SK-N-SH (cell line): ENCODE measurements at regions not wholly inside any gene's neighbourhood (a gene's known extent, or its start where the extent isn't known, plus 50 kb on each side); places are given as distances from the start of the nearest gene placed in this dataset.

Experiments
- CTCF ChIA-PET: fragments of 300-600, 350-600 bp; formaldehyde crosslinking; extraction: SDS; loops from one replicate; lab custom pipeline; 2021; lab: Yijun Ruan, JAX
- POLR2A ChIA-PET: fragments of 350-600 bp; sonication (Branson Sonifier 250); formaldehyde crosslinking; extraction: SDS; loops from one replicate; lab custom pipeline; 2020; ENCODE audit warnings: antibody characterized with exemption, inconsistent platforms; lab: Yijun Ruan, JAX
- DNase-seq: peaks from one replicate; pipeline ENCODE4 v3.0.0; 2012
- H2AFZ ChIP-seq: fragments of 200-600 bp; sonication (generic); 2 replicates; pipeline ENCODE4 v1.8.1; 2016; ENCODE audit warnings: antibody characterized with exemption, mild to moderate bottlenecking, low read depth
- H3F3A ChIP-seq: fragments of 200-600 bp; sonication (generic); replicated peaks from 2 replicates; pipeline ENCODE3; 2016; ENCODE audit warnings: antibody characterized with exemption, mild to moderate bottlenecking; ENCODE audit not compliant: insufficient read depth
- H3K27ac ChIP-seq, 2 experiments: fragments of 200-500 bp in 1 of 2; fragments of 200-600 bp in 1 of 2; sonication (Bioruptor generic) in 1 of 2; sonication (generic), shearing (Covaris generic) in 1 of 2; 2 replicates each; pipeline versions ENCODE4 v1.5.1 to v1.6.1; 2014 to 2016; ENCODE audit warnings: low read depth in 2 of 2, inconsistent platforms in 1 of 2, low read length in 1 of 2, mild to moderate bottlenecking in 1 of 2, mixed read lengths in 1 of 2
- H3K27me3 ChIP-seq: fragments of 200-600 bp; sonication (generic), shearing (Covaris generic); 2 replicates; pipeline ENCODE4 v1.6.1; 2016; ENCODE audit warnings: mixed run types; ENCODE audit not compliant: insufficient read depth
- H3K36me3 ChIP-seq, 2 experiments: fragments of 200-500 bp in 1 of 2; fragments of 200-600 bp in 1 of 2; sonication (Bioruptor generic) in 1 of 2; sonication (generic) in 1 of 2; replicated peaks in 1 of 2; 2 replicates each; pipeline versions ENCODE3 to v1.5.1; 2014 to 2016; ENCODE audit warnings: low read length in 1 of 2, mild to moderate bottlenecking in 1 of 2; ENCODE audit not compliant: insufficient read depth in 2 of 2, control insufficient read depth in 1 of 2
- H3K4me1 ChIP-seq, 2 experiments: fragments of 200-500 bp in 1 of 2; fragments of 200-600 bp in 1 of 2; sonication (Bioruptor generic) in 1 of 2; sonication (generic), shearing (Covaris generic) in 1 of 2; 2 replicates each; pipeline versions ENCODE4 v1.5.1 to v1.6.1; 2014 to 2016; ENCODE audit warnings: low read depth in 1 of 2, low read length in 1 of 2, mixed run types in 1 of 2; ENCODE audit not compliant: insufficient read depth in 2 of 2, control insufficient read depth in 1 of 2
- H3K4me2 ChIP-seq: fragments of 200-600 bp; sonication (generic), shearing (Covaris generic); 2 replicates; pipeline ENCODE4 v1.6.1; 2017; ENCODE audit warnings: mixed run types
- H3K4me3 ChIP-seq, 2 experiments: fragments of 200-500 bp in 1 of 2; fragments of 200-600 bp in 1 of 2; sonication (Bioruptor generic) in 1 of 2; sonication (generic), shearing (Covaris generic) in 1 of 2; 2 replicates each; pipeline versions ENCODE4 v1.5.1 to v1.8.1; 2014 to 2016; ENCODE audit warnings: low read depth in 2 of 2, inconsistent platforms in 1 of 2, low read length in 1 of 2, mild to moderate bottlenecking in 1 of 2, mixed read lengths in 1 of 2, moderate library complexity in 1 of 2
- H3K79me2 ChIP-seq: fragments of 200-600 bp; sonication (generic); 2 replicates; pipeline ENCODE4 v1.8.1; 2017; ENCODE audit warnings: mild to moderate bottlenecking; ENCODE audit not compliant: insufficient read depth
- H3K9ac ChIP-seq: fragments of 200-600 bp; sonication (generic); 2 replicates; pipeline ENCODE4 v1.6.1; 2017; ENCODE audit warnings: mixed run types
- H3K9me2 ChIP-seq: fragments of 200-600 bp; sonication (generic); 2 replicates; pipeline ENCODE4 v1.6.1; 2017; ENCODE audit warnings: mixed run types
- H3K9me3 ChIP-seq: fragments of 200-600 bp; sonication (generic); 2 replicates; pipeline ENCODE4 v1.6.1; 2017; ENCODE audit warnings: mixed run types, mild to moderate bottlenecking, moderate library complexity
- H4K20me1 ChIP-seq: fragments of 200-600 bp; sonication (generic); 2 replicates; pipeline ENCODE4 v1.6.1; 2017; ENCODE audit warnings: mild to moderate bottlenecking, mixed run types; ENCODE audit not compliant: insufficient read depth
- CHD2 ChIP-seq: fragments of 150-350 bp; IDR thresholded peaks from 2 replicates; pipeline ENCODE4 v1.6.1; 2018; ENCODE audit warnings: low read length; ENCODE audit not compliant: partially characterized antibody
- ELF1 ChIP-seq: IDR thresholded peaks from 2 replicates; pipeline ENCODE4 v1.4.0; 2012
- EZH2phosphoT487 ChIP-seq: fragments of 200-600 bp; sonication (generic); IDR thresholded peaks from 2 replicates; pipeline ENCODE4 v1.6.1; 2017; ENCODE audit warnings: low read depth, mixed run types, mild to moderate bottlenecking, antibody characterized with exemption, moderate library complexity, borderline replicate concordance
- FOXM1 ChIP-seq: IDR thresholded peaks from 2 replicates; pipeline ENCODE4 v1.4.0; 2012; ENCODE audit warnings: low read depth, mild to moderate bottlenecking
- GABPA ChIP-seq: IDR thresholded peaks from 2 replicates; pipeline ENCODE4 v1.4.0; 2012; ENCODE audit warnings: low read depth, mild to moderate bottlenecking
- GATA2 ChIP-seq: sonication (generic); formaldehyde crosslinking; IDR thresholded peaks from 2 replicates; pipeline ENCODE4 v1.5.0; 2020; ENCODE audit warnings: mild to moderate bottlenecking, missing genetic modification reagents
- JUND ChIP-seq: IDR thresholded peaks from 2 replicates; pipeline ENCODE4 v1.4.0; 2012
- MEF2A ChIP-seq: IDR thresholded peaks from 2 replicates; pipeline ENCODE4 v1.4.0; 2012; ENCODE audit warnings: low read depth, borderline replicate concordance
- NFIC ChIP-seq: IDR thresholded peaks from 2 replicates; pipeline ENCODE4 v1.4.0; 2012; ENCODE audit warnings: borderline replicate concordance
- POLR2AphosphoS5 ChIP-seq: IDR thresholded peaks from 2 replicates; pipeline ENCODE4 v1.6.1; 2012; ENCODE audit warnings: low read depth, low read length
- RCOR1 ChIP-seq: fragments of 150-350 bp; IDR thresholded peaks from 2 replicates; pipeline ENCODE4 v1.6.1; 2017; ENCODE audit warnings: antibody characterized with exemption, low read length
- RFX5 ChIP-seq: IDR thresholded peaks from 2 replicates; pipeline ENCODE4 v1.6.1; 2012; ENCODE audit warnings: mild to moderate bottlenecking, improper control_type of control experiment, low read length
- RXRA ChIP-seq: IDR thresholded peaks from 2 replicates; pipeline ENCODE4 v1.4.0; 2012; ENCODE audit warnings: low read depth, mild to moderate bottlenecking, borderline replicate concordance
- SMC3 ChIP-seq: IDR thresholded peaks from 2 replicates; pipeline ENCODE4 v1.6.1; 2012; ENCODE audit warnings: low read depth, low read length, improper control_type of control experiment
- TCF12 ChIP-seq: IDR thresholded peaks from 2 replicates; pipeline ENCODE4 v1.4.0; 2012
- WGBS: methylation state at CpG from one replicate; pipeline ENCODE4 v1.1.6; 2017; ENCODE audit warnings: low lambda C conversion rate; 5-methylcytosine and 5-hydroxymethylcytosine counted together
- TF ChIP-seq, protein P1 (sequence below): IDR thresholded peaks from 2 replicates; pipeline ENCODE4 v1.4.0; 2012; ENCODE audit warnings: low read depth, borderline replicate concordance
- TF ChIP-seq, protein P2 (sequence below): IDR thresholded peaks from 2 replicates; pipeline ENCODE4 v1.4.0; 2012; ENCODE audit warnings: low read depth
- TF ChIP-seq, protein P3 (sequence below): fragments of 200-600 bp; sonication (generic); IDR thresholded peaks from 2 replicates; pipeline ENCODE4 v1.6.1; 2017; ENCODE audit warnings: antibody characterized with exemption, mild to moderate bottlenecking, moderate library complexity
- TF ChIP-seq, protein P4 (sequence below): IDR thresholded peaks from 2 replicates; pipeline ENCODE4; 2012
- TF ChIP-seq, protein P5 (sequence below): fragments of 150-350 bp; IDR thresholded peaks from 2 replicates; pipeline ENCODE4 v1.6.1; 2017; ENCODE audit warnings: antibody characterized with exemption, low read length, low read depth, borderline replicate concordance

DNA sequence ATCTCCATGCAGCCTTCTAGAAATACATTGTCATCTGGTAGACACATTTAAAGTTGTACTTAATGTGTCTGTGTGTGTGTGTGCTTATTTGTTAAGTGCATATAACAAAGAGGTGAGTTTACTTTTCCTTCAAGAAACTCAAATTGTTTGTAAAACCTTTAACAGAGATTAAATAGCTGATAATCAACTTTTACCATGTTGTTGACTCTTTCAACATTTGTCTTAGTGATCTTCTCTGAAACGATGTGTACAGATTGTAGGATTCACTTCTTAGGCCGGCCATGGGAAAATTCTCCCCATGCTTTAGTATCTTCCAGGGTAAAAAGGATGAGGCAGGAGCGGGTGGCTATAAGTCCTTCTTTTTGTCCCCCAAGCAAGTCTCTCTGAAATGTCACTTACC, 292.9 kb upstream of the MAF start:
- no peak for DNase-seq
- ChIA-PET POLR2A (no interaction called here), CTCF (no interaction called here)
- no peak overlapping the region for H2AFZ ChIP-seq
- no peaks in the 10 kb centered on the region for H3K4me1 ChIP-seq
- no peaks in the 10 kb centered on the region for H3K9me3 ChIP-seq
- H3K36me3 ChIP-seq = no peaks in the 10 kb centered on the region
- H3K27ac ChIP-seq = no peak overlapping the region
- no peaks in the 10 kb centered on the region for H3F3A ChIP-seq
- H3K79me2 ChIP-seq = no peaks in the 10 kb centered on the region
- no peaks in the 10 kb centered on the region for H4K20me1 ChIP-seq
- H3K9me2 ChIP-seq = no peaks in the 10 kb centered on the region
- 40% methylated on average over 3 of the region's 3 CpGs for WGBS
- no peak overlapping the region for H3K4me2 ChIP-seq
- H3K4me3 ChIP-seq = no peak overlapping the region
- TF ChIP-seq, protein P1, sequence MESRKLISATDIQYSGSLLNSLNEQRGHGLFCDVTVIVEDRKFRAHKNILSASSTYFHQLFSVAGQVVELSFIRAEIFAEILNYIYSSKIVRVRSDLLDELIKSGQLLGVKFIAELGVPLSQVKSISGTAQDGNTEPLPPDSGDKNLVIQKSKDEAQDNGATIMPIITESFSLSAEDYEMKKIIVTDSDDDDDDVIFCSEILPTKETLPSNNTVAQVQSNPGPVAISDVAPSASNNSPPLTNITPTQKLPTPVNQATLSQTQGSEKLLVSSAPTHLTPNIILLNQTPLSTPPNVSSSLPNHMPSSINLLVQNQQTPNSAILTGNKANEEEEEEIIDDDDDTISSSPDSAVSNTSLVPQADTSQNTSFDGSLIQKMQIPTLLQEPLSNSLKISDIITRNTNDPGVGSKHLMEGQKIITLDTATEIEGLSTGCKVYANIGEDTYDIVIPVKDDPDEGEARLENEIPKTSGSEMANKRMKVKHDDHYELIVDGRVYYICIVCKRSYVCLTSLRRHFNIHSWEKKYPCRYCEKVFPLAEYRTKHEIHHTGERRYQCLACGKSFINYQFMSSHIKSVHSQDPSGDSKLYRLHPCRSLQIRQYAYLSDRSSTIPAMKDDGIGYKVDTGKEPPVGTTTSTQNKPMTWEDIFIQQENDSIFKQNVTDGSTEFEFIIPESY = no peak
- TF ChIP-seq CHD2 (no peak), ELF1 (no peak), JUND (no peak), MEF2A (no peak), RXRA (no peak), POLR2AphosphoS5 (no peak), GATA2 (CRISPR knock-in tag) (no peak)
- TF ChIP-seq, protein P2, sequence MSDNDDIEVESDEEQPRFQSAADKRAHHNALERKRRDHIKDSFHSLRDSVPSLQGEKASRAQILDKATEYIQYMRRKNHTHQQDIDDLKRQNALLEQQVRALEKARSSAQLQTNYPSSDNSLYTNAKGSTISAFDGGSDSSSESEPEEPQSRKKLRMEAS = no peak
- no peaks in the 10 kb centered on the region for H3K27me3 ChIP-seq
- H3K9ac ChIP-seq = no peak overlapping the region

DNA sequence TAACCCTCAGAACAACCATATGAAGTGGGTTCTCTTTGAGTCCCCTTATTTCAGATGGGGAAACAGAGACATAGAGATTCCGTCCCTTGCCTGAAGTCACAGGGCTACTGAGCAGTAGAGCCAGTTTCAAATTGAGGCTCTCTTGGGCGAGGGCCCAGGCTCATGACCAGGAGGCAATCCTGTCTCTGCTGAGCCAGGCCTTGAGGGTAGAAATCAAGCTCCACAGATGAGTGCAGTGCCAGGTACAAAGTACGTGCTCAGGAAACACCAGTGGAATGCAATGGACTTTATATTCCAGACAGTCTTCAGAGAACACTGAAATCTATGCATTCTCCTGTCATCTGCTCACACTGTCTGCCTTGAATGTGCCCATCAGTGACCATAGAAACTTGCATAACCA, 291.7 kb upstream of the MAF start:
- Histone ChIP-seq H3K79me2 (no peaks in the 10 kb centered on the region), H3K9ac (no peak overlapping the region), H3K9me3 (no peaks in the 10 kb centered on the region), H2AFZ (no peak overlapping the region), H3K9me2 (no peaks in the 10 kb centered on the region), H3K27ac (no peak overlapping the region), H3K4me3 (no peak overlapping the region), H3K36me3 (no peaks in the 10 kb centered on the region), H3K27me3 (no peaks in the 10 kb centered on the region), H4K20me1 (no peaks in the 10 kb centered on the region), H3K4me1 (no peaks in the 10 kb centered on the region), H3K4me2 (no peak overlapping the region), H3F3A (no peaks in the 10 kb centered on the region)
- TF ChIP-seq MEF2A (no peak), RXRA (no peak), TCF12 (no peak), SMC3 (no peak), POLR2AphosphoS5 (no peak), FOXM1 (no peak), RFX5 (no peak), EZH2phosphoT487 (no peak), CHD2 (no peak), RCOR1 (no peak), GATA2 (CRISPR knock-in tag) (no peak), NFIC (no peak), GABPA (no peak)
- TF ChIP-seq, protein P3, sequence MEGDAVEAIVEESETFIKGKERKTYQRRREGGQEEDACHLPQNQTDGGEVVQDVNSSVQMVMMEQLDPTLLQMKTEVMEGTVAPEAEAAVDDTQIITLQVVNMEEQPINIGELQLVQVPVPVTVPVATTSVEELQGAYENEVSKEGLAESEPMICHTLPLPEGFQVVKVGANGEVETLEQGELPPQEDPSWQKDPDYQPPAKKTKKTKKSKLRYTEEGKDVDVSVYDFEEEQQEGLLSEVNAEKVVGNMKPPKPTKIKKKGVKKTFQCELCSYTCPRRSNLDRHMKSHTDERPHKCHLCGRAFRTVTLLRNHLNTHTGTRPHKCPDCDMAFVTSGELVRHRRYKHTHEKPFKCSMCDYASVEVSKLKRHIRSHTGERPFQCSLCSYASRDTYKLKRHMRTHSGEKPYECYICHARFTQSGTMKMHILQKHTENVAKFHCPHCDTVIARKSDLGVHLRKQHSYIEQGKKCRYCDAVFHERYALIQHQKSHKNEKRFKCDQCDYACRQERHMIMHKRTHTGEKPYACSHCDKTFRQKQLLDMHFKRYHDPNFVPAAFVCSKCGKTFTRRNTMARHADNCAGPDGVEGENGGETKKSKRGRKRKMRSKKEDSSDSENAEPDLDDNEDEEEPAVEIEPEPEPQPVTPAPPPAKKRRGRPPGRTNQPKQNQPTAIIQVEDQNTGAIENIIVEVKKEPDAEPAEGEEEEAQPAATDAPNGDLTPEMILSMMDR = no peak
- TF ChIP-seq, protein P4, sequence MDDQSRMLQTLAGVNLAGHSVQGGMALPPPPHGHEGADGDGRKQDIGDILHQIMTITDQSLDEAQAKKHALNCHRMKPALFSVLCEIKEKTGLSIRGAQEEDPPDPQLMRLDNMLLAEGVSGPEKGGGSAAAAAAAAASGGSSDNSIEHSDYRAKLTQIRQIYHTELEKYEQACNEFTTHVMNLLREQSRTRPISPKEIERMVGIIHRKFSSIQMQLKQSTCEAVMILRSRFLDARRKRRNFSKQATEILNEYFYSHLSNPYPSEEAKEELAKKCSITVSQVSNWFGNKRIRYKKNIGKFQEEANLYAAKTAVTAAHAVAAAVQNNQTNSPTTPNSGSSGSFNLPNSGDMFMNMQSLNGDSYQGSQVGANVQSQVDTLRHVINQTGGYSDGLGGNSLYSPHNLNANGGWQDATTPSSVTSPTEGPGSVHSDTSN = no peak
- TF ChIP-seq, protein P5, sequence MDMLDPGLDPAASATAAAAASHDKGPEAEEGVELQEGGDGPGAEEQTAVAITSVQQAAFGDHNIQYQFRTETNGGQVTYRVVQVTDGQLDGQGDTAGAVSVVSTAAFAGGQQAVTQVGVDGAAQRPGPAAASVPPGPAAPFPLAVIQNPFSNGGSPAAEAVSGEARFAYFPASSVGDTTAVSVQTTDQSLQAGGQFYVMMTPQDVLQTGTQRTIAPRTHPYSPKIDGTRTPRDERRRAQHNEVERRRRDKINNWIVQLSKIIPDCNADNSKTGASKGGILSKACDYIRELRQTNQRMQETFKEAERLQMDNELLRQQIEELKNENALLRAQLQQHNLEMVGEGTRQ = no peak
- POLR2A ChIA-PET = no interaction called here
- 17% methylated on average over 2 of the region's 3 CpGs for WGBS
- DNase-seq = no peak
- CTCF ChIA-PET = no interaction called here
